HepG2 (cell line): ENCODE measurements at regions not wholly inside any gene's neighbourhood (a gene's known extent, or its start where the extent isn't known, plus 50 kb on each side); places are given as distances from the start of the nearest gene placed in this dataset.

ENCODE experiments used
- ARID4A ChIP-seq: sonication (generic); formaldehyde crosslinking; IDR thresholded peaks from 2 replicates; pipeline ENCODE4 v1.5.0; 2020; ENCODE audit warnings: mild to moderate bottlenecking, missing genetic modification reagents, borderline replicate concordance
- DR1 ChIP-seq: sonication (generic); formaldehyde crosslinking; IDR thresholded peaks from 2 replicates; pipeline ENCODE4 v1.8.0; 2021; ENCODE audit warnings: mild to moderate bottlenecking, missing genetic modification reagents, inconsistent platforms
- DZIP1 ChIP-seq: sonication (generic); formaldehyde crosslinking; IDR thresholded peaks from 2 replicates; pipeline ENCODE4 v1.5.0; 2020; ENCODE audit warnings: mild to moderate bottlenecking, missing genetic modification reagents
- ELF4 ChIP-seq: sonication (generic); formaldehyde crosslinking; IDR thresholded peaks from 2 replicates; pipeline ENCODE4 v1.5.0; 2020; ENCODE audit warnings: missing genetic modification reagents, mild to moderate bottlenecking, moderate library complexity, borderline replicate concordance
- GFI1 ChIP-seq: sonication (generic); formaldehyde crosslinking; IDR thresholded peaks from 2 replicates; pipeline ENCODE4 v1.5.0; 2020; ENCODE audit warnings: missing genetic modification reagents, mild to moderate bottlenecking, borderline replicate concordance
- GPN1 ChIP-seq: sonication (generic); formaldehyde crosslinking; IDR thresholded peaks from 2 replicates; pipeline ENCODE4 v1.5.1; 2020; ENCODE audit warnings: missing genetic modification reagents, borderline replicate concordance
- HOXA3 ChIP-seq: sonication (generic); formaldehyde crosslinking; IDR thresholded peaks from 2 replicates; pipeline ENCODE4 v1.5.0; 2020; ENCODE audit warnings: missing genetic modification reagents
- KAT7 ChIP-seq: IDR thresholded peaks from 2 replicates; pipeline ENCODE4 v1.6.1; 2018; ENCODE audit warnings: borderline replicate concordance, missing compliant biosample characterization
- NR1H2 ChIP-seq: sonication (generic); formaldehyde crosslinking; IDR thresholded peaks from 2 replicates; pipeline ENCODE4 v1.8.1; 2022; ENCODE audit warnings: low read depth, missing genetic modification reagents, borderline replicate concordance
- SOX13 ChIP-seq, 3 experiments: fragments of 450-650 bp in 1 of 3; sonication (generic) in 1 of 3; formaldehyde crosslinking in 1 of 3; IDR thresholded peaks in 2 of 3; conservative IDR thresholded peaks in 1 of 3; 2 replicates each; pipeline versions ENCODE4 v1.5.0 to v1.6.1; 2016 to 2020; ENCODE audit warnings: antibody characterized with exemption in 1 of 3, mild to moderate bottlenecking in 1 of 3, missing compliant biosample characterization in 1 of 3, missing genetic modification reagents in 1 of 3, moderate library complexity in 1 of 3
- TCF7L2 ChIP-seq: IDR thresholded peaks from 2 replicates; pipeline ENCODE4 v1.6.1; 2011; ENCODE audit warnings: mild to moderate bottlenecking, low read depth, low read length, moderate library complexity
- THAP8 ChIP-seq: sonication (generic); formaldehyde crosslinking; IDR thresholded peaks from 2 replicates; pipeline ENCODE4 v1.5.1; 2020; ENCODE audit warnings: missing genetic modification reagents, mild to moderate bottlenecking, borderline replicate concordance
- ZNF367 ChIP-seq: sonication (generic); formaldehyde crosslinking; IDR thresholded peaks from 2 replicates; pipeline ENCODE4 v1.4.0; 2020; ENCODE audit warnings: missing genetic modification reagents, borderline replicate concordance
- ZNF597 ChIP-seq: sonication (generic); formaldehyde crosslinking; IDR thresholded peaks from 2 replicates; pipeline ENCODE4 v1.5.0; 2020; ENCODE audit warnings: missing genetic modification reagents
- ZNF616 ChIP-seq: sonication (generic); formaldehyde crosslinking; IDR thresholded peaks from 2 replicates; pipeline ENCODE4 v1.5.0; 2020; ENCODE audit warnings: low read depth, mild to moderate bottlenecking, missing genetic modification reagents
- ZNF747 ChIP-seq: sonication (generic); formaldehyde crosslinking; IDR thresholded peaks from 2 replicates; pipeline ENCODE4 v1.8.1; 2023; ENCODE audit warnings: missing genetic modification reagents, mild to moderate bottlenecking, borderline replicate concordance
- TF ChIP-seq, protein P1 (sequence below): sonication (generic); formaldehyde crosslinking; conservative IDR thresholded peaks from 2 replicates; pipeline ENCODE4 v1.5.0; 2020; ENCODE audit warnings: missing genetic modification reagents

DNA sequence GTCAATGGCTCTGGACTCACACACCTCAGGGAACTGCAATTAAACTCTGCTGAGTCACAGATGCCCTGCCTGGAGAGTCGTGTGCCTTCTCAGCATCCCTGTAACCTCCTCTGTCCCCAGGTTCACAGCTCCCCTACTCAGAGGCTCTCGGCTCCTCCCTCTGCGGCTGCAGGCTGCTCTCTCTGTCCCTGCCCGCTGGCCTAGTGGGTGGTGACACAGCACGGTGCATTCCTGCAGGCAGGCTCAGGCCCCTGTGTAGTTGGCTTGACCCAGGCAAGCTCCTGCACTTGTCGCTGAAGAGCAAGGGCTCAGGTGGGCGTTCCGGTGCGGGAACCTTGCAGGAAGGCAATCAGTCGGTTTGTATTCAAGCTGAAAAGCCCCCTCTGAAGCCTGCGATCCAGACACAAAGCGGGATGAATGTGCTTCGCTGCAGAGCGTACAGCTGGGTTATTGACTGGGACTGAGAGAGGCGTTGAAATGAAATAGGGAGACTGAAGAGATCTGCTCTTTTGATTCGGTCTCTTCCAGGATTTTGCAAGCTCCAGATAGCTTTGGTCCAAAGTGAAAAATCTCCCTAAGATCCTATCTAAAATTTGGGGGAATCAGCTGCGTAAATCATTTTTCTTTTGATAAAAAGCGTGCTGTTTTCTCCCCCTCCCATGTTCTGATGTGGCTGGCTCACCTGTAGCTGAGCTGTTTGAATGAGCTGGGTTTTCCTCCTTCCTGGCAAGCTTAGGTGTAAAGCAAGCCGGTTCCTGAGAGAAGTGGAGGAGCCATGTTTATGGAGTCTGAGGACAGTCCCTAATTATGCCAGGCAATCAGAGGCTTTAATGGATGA, 208.7 kb upstream of the PHYHIPL start (continued):
- TF ChIP-seq DZIP1 (no peak), KAT7 (CRISPR knock-in tag) (no peak), NR1H2 (no peak), THAP8 (CRISPR knock-in tag) (no peak), GPN1 (CRISPR knock-in tag) (no peak), HOXA3 (CRISPR knock-in tag) (peak; percentile 79), ZNF616 (CRISPR knock-in tag) (no peak), SOX13 (IDR thresholded peaks at IDR 0.05) (0 out of 2 replicates have a peak, but pooled peaks have one; percentile 25), SOX13 (CRISPR knock-in tag; conservative IDR thresholded peaks at IDR 0.05 in 1 of 2, IDR thresholded peaks at IDR 0.05 in 1 of 2) (peak in 1 of 2 experiments; percentile 55; a peak in 1 of 4 replicates), ZNF367 (CRISPR knock-in tag) (no peak), ELF4 (CRISPR knock-in tag) (no peak), ARID4A (CRISPR knock-in tag) (peak; percentile 79), GFI1 (CRISPR knock-in tag) (peak; percentile 54; the same call in 1 of the 2 replicates), TCF7L2 (no peak), DR1 (peak; percentile 80; the same call in 1 of the 2 replicates), ZNF747 (CRISPR knock-in tag) (peak; percentile 80; the same call in 1 of the 2 replicates), ZNF597 (CRISPR knock-in tag) (no peak)
- TF ChIP-seq, protein P1, sequence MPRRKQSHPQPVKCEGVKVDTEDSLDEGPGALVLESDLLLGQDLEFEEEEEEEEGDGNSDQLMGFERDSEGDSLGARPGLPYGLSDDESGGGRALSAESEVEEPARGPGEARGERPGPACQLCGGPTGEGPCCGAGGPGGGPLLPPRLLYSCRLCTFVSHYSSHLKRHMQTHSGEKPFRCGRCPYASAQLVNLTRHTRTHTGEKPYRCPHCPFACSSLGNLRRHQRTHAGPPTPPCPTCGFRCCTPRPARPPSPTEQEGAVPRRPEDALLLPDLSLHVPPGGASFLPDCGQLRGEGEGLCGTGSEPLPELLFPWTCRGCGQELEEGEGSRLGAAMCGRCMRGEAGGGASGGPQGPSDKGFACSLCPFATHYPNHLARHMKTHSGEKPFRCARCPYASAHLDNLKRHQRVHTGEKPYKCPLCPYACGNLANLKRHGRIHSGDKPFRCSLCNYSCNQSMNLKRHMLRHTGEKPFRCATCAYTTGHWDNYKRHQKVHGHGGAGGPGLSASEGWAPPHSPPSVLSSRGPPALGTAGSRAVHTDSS (CRISPR knock-in tag) = no peak
